Activated B cell treated with CpG ODN at 0.5 μM for 24 hours (primary cell): ENCODE measurements at regions not wholly inside any gene's neighbourhood (a gene's known extent, or its start where the extent isn't known, plus 50 kb on each side); places are given as distances from the start of the nearest gene placed in this dataset.
"Not testable (repeated sequence)": the region's sequence is repeated elsewhere in the genome, so short reads cannot be mapped to it uniquely, and the experiment has no call there.

Experiments used
- ATAC-seq: fragments of 200-7000 bp; cut with Tn5 transposase; one replicate; pipeline ENCODE4 v1.10.0; 2021; ENCODE audit warnings: low read depth, mild to moderate bottlenecking, moderate library complexity
- CTCF ChIA-PET: fragments of 350-600 bp; sonication (Branson Sonifier 250); formaldehyde crosslinking; loops from one replicate; lab custom pipeline; 2021; ENCODE audit warnings: antibody characterized with exemption; lab: Charles Lee
- POLR2A ChIA-PET: fragments of 350-600 bp; sonication (Branson Sonifier 250); formaldehyde crosslinking; loops from one replicate; lab custom pipeline; 2021; ENCODE audit warnings: antibody characterized with exemption; lab: Charles Lee
- DNase-seq: peaks from one replicate; pipeline ENCODE4 v3.0.0; 2022
- H3K27ac Mint-ChIP-seq: one replicate; pipeline ENCODE4 v1.8.0; 2020; ENCODE audit warnings: mixed read lengths
- H3K27me3 Mint-ChIP-seq: one replicate; pipeline ENCODE4 v1.8.0; 2021; ENCODE audit warnings: mixed read lengths
- H3K36me3 Mint-ChIP-seq: one replicate; pipeline ENCODE4 v1.8.0; 2021; ENCODE audit warnings: low read depth, mixed read lengths
- H3K4me1 Mint-ChIP-seq: one replicate; pipeline ENCODE4 v1.8.0; 2021; ENCODE audit warnings: mixed read lengths
- H3K4me3 Mint-ChIP-seq: one replicate; pipeline ENCODE4 v1.8.0; 2020; ENCODE audit warnings: mild to moderate bottlenecking, mixed read lengths
- H3K9me3 Mint-ChIP-seq: one replicate; pipeline ENCODE4 v1.8.0; 2020; ENCODE audit warnings: mixed read lengths
- CTCF ChIP-seq: fragments of 200-600 bp; IDR thresholded peaks from one replicate; pipeline ENCODE4 v1.8.0; 2022; ENCODE audit warnings: antibody characterized with exemption, mild to moderate bottlenecking
- intact Hi-C: fragments of 100-400 bp; cut with micrococcal nuclease; formaldehyde crosslinking; loops from one replicate; pipeline ENCODE4 v1.15.1; 2024

GRCh38 chr12:33759279-33759678 lies 263.0 kb upstream of the ALG10 start:
- H3K27ac Mint-ChIP-seq: no peak overlapping the region
- CTCF ChIA-PET: no interaction called here
- TF ChIP-seq CTCF: no peak
- H3K4me1 Mint-ChIP-seq: no peaks in the 10 kb centered on the region
- DNase-seq: no peak
- ATAC-seq: no peak
- H3K36me3 Mint-ChIP-seq: no peaks in the 10 kb centered on the region
- H3K27me3 Mint-ChIP-seq: no peaks in the 10 kb centered on the region
- intact Hi-C loops: no loop called here
- peaks cover 15% of the 10 kb centered on the region for H3K9me3 Mint-ChIP-seq
- H3K4me3 Mint-ChIP-seq: no peak overlapping the region
- POLR2A ChIA-PET: no interaction called here

- no peak overlapping the region for H3K27ac Mint-ChIP-seq
- POLR2A ChIA-PET: no interaction called here
- TF ChIP-seq CTCF: no peak
- no peaks in the 10 kb centered on the region for H3K4me1 Mint-ChIP-seq
- intact Hi-C loops: no loop called here
- ATAC-seq: no peak
- no peaks in the 10 kb centered on the region for H3K36me3 Mint-ChIP-seq
- no peaks in the 10 kb centered on the region for H3K27me3 Mint-ChIP-seq
- CTCF ChIA-PET: no interaction called here
- no peak overlapping the region for H3K4me3 Mint-ChIP-seq
- peaks cover 14% of the 10 kb centered on the region for H3K9me3 Mint-ChIP-seq
- DNase-seq: no peak
These were observed 259.0 kb upstream of the ALG10 start for GRCh38 chr12:33763331-33763730.

GRCh38 chr12:33770652-33771051 lies 251.6 kb upstream of the ALG10 start:
- intact Hi-C loops: no loop called here
- no peaks in the 10 kb centered on the region for H3K36me3 Mint-ChIP-seq
- H3K4me3 Mint-ChIP-seq: no peak overlapping the region
- H3K27ac Mint-ChIP-seq: no peak overlapping the region
- ChIA-PET CTCF (no interaction called here), POLR2A (no interaction called here)
- no peak for DNase-seq
- H3K9me3 Mint-ChIP-seq: peaks cover 4% of the 10 kb centered on the region
- no peaks in the 10 kb centered on the region for H3K27me3 Mint-ChIP-seq
- no peak for ATAC-seq
- H3K4me1 Mint-ChIP-seq: no peaks in the 10 kb centered on the region
- no peak for TF ChIP-seq CTCF

- Mint-ChIP-seq H3K4me1 (no peaks in the 10 kb centered on the region), H3K36me3 (no peaks in the 10 kb centered on the region), H3K27ac (no peak overlapping the region), H3K27me3 (no peaks in the 10 kb centered on the region), H3K4me3 (no peak overlapping the region), H3K9me3 (peaks cover 7% of the 10 kb centered on the region)
- no peak for TF ChIP-seq CTCF
- ATAC-seq (no peak), DNase-seq (no peak)
- ChIA-PET POLR2A (no interaction called here), CTCF (no interaction called here)
- intact Hi-C loops: no loop called here
These were observed 250.4 kb upstream of the ALG10 start for GRCh38 chr12:33771889-33772288.

GRCh38 chr12:33773091-33773490 lies 249.2 kb upstream of the ALG10 start:
- DNase-seq, H3K4me3 Mint-ChIP-seq, H3K9me3 Mint-ChIP-seq, H3K27ac Mint-ChIP-seq, H3K36me3 Mint-ChIP-seq, CTCF ChIA-PET, intact Hi-C loops, POLR2A ChIA-PET, ATAC-seq, H3K4me1 Mint-ChIP-seq, H3K27me3 Mint-ChIP-seq: not testable (repeated sequence)

GRCh38 chr12:33786532-33786931 lies 235.8 kb upstream of the ALG10 start:
- Mint-ChIP-seq H3K27me3 (no peaks in the 10 kb centered on the region), H3K4me3 (no peak overlapping the region), H3K27ac (no peak overlapping the region), H3K4me1 (no peaks in the 10 kb centered on the region), H3K9me3 (peaks cover 14% of the 10 kb centered on the region), H3K36me3 (no peaks in the 10 kb centered on the region)
- no peak for TF ChIP-seq CTCF
- POLR2A ChIA-PET: no interaction called here
- CTCF ChIA-PET: no interaction called here
- no peak for ATAC-seq
- intact Hi-C loops: no loop called here
- DNase-seq: no peak
